GM23248 (cell line): ENCODE measurements at regions not wholly inside any gene's neighbourhood (a gene's known extent, or its start where the extent isn't known, plus 50 kb on each side); places are given as distances from the start of the nearest gene placed in this dataset.

Experiments
- EZH2 ChIP-seq: fragments of 200-600 bp; sonication (generic); IDR thresholded peaks from 2 replicates; pipeline ENCODE4 v1.6.1; 2018; ENCODE audit warnings: antibody characterized with exemption, mild to moderate bottlenecking; ENCODE audit not compliant: insufficient read depth, poor library complexity, severe bottlenecking
- EZH2phosphoT487 ChIP-seq: fragments of 200-600 bp; sonication (generic); IDR thresholded peaks from 2 replicates; pipeline ENCODE4 v1.6.1; 2018; ENCODE audit warnings: antibody characterized with exemption, moderate library complexity, mild to moderate bottlenecking, low read depth; ENCODE audit not compliant: insufficient read depth

DNA sequence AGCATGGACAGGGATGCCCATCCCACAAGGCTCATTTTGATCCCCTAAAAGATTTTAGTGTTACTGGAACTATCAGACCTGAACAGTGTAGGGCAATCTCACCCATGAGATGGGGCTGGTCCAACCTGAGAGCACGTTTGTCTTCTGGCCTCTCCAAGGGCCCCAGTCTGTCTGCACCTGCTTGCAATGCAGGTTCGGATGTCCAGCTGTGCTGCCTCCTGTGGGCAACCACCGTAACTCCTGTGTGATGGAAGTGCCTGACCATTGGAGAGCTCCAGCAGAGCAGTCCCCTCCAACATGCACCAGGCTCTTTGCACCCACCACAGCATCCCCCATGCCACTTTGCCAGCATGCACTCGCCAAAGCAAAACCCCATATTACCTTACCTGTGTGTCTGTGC lies 290.1 kb upstream of the KCND2 start:
- TF ChIP-seq EZH2 (no peak), EZH2phosphoT487 (no peak)
